MM.1S (cell line): ENCODE measurements at regions not wholly inside any gene's neighbourhood (a gene's known extent, or its start where the extent isn't known, plus 50 kb on each side); places are given as distances from the start of the nearest gene placed in this dataset.

Source experiments
- DNase-seq: peaks from one replicate; pipeline ENCODE4 v3.0.0-alpha.2; 2015
- H2AFZ ChIP-seq: fragments of 300-600 bp; sonication (generic); 2 replicates; pipeline ENCODE4 v1.6.0; 2016; ENCODE audit warnings: antibody characterized with exemption, low read length
- H3F3A ChIP-seq: fragments of 300-600 bp; sonication (generic); 2 replicates; pipeline ENCODE4 v1.6.1; 2016; ENCODE audit warnings: mild to moderate bottlenecking, antibody characterized with exemption, low read length, moderate library complexity, mixed read lengths; ENCODE audit not compliant: insufficient read depth
- H3K27ac ChIP-seq: fragments of 300-600 bp; sonication (generic); 2 replicates; pipeline ENCODE4 v1.5.1; 2016; ENCODE audit warnings: mild to moderate bottlenecking, low read length
- H3K27me3 ChIP-seq: fragments of 300-600 bp; sonication (generic); replicated peaks from 2 replicates; pipeline ENCODE4 v1.6.0; 2016; ENCODE audit warnings: low read length; ENCODE audit not compliant: insufficient read depth
- H3K36me3 ChIP-seq: fragments of 300-600 bp; sonication (generic); replicated peaks from 2 replicates; pipeline ENCODE4 v1.6.1; 2016; ENCODE audit warnings: mild to moderate bottlenecking, low read length, mixed read lengths; ENCODE audit not compliant: insufficient read depth
- H3K4me1 ChIP-seq: fragments of 300-600 bp; sonication (generic); 2 replicates; pipeline ENCODE4 v1.6.1; 2016; ENCODE audit warnings: low read length, mixed read lengths
- H3K4me2 ChIP-seq: fragments of 300-600 bp; sonication (generic); 2 replicates; pipeline ENCODE4 v1.6.0; 2016; ENCODE audit warnings: low read depth, low read length
- H3K4me3 ChIP-seq: fragments of 300-600 bp; sonication (generic); 2 replicates; pipeline ENCODE4 v1.5.1; 2016; ENCODE audit warnings: low read length, mixed read lengths
- H3K79me2 ChIP-seq: fragments of 300-600 bp; sonication (generic); 2 replicates; pipeline ENCODE4 v1.6.1; 2016; ENCODE audit warnings: mixed run types, low read length, mixed read lengths
- H3K9ac ChIP-seq: fragments of 300-600 bp; sonication (generic); 2 replicates; pipeline ENCODE4 v1.6.1; 2016; ENCODE audit warnings: low read length, mixed read lengths
- H3K9me2 ChIP-seq: fragments of 300-600 bp; sonication (generic); replicated peaks from 2 replicates; pipeline ENCODE4 v1.6.1; 2016; ENCODE audit warnings: mild to moderate bottlenecking, low read length, mixed read lengths; ENCODE audit not compliant: insufficient read depth
- H3K9me3 ChIP-seq: fragments of 300-600 bp; sonication (generic); replicated peaks from 2 replicates; pipeline ENCODE4 v1.6.1; 2016; ENCODE audit warnings: mild to moderate bottlenecking, low read length, mixed read lengths; ENCODE audit not compliant: insufficient read depth
- H4K20me1 ChIP-seq: fragments of 300-600 bp; sonication (generic); 2 replicates; pipeline ENCODE4 v1.6.1; 2016; ENCODE audit warnings: mild to moderate bottlenecking, low read length, moderate library complexity, mixed read lengths; ENCODE audit not compliant: insufficient read depth
- EZH2 ChIP-seq: fragments of 300-600 bp; sonication (generic); optimal IDR thresholded peaks from 2 replicates; pipeline ENCODE3; 2017; ENCODE audit warnings: low read depth, mild to moderate bottlenecking, antibody characterized with exemption, low read length, mixed read lengths
- EZH2phosphoT487 ChIP-seq: fragments of 300-600 bp; sonication (generic); IDR thresholded peaks from 2 replicates; pipeline ENCODE4 v1.6.1; 2018; ENCODE audit warnings: antibody characterized with exemption, low read length
- TF ChIP-seq, protein P1 (sequence below): fragments of 300-600 bp; sonication (generic); IDR thresholded peaks from 2 replicates; pipeline ENCODE4 v1.5.1; 2016; ENCODE audit warnings: antibody characterized with exemption, low read length, mixed read lengths

DNA sequence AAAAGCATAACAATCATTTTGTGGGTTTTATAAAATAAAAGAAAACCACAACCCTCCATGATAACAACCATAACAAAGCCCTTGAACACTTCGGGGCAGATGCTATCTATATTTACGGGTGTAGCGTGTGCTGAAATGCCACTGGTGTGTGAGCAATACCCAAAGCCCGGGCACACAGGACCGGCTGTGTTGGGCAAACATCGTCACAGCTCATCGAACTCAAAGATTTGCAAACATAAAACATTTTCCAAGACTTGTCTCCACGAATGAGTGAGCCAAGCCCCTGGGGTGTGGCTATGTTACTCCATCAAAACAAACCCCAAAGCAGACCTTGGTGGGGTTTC, 290.2 kb downstream of the LPIN1 start:
- no peaks in the 10 kb centered on the region for H3K9me3 ChIP-seq
- H3K4me2 ChIP-seq, result no peak overlapping the region
- TF ChIP-seq EZH2phosphoT487, result no peak
- no peak for TF ChIP-seq EZH2
- TF ChIP-seq, protein P1, sequence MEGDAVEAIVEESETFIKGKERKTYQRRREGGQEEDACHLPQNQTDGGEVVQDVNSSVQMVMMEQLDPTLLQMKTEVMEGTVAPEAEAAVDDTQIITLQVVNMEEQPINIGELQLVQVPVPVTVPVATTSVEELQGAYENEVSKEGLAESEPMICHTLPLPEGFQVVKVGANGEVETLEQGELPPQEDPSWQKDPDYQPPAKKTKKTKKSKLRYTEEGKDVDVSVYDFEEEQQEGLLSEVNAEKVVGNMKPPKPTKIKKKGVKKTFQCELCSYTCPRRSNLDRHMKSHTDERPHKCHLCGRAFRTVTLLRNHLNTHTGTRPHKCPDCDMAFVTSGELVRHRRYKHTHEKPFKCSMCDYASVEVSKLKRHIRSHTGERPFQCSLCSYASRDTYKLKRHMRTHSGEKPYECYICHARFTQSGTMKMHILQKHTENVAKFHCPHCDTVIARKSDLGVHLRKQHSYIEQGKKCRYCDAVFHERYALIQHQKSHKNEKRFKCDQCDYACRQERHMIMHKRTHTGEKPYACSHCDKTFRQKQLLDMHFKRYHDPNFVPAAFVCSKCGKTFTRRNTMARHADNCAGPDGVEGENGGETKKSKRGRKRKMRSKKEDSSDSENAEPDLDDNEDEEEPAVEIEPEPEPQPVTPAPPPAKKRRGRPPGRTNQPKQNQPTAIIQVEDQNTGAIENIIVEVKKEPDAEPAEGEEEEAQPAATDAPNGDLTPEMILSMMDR, result no peak
- H3K9ac ChIP-seq, result no peak overlapping the region
- H3K4me3 ChIP-seq, result no peak overlapping the region
- H3K9me2 ChIP-seq, result no peaks in the 10 kb centered on the region
- no peak for DNase-seq
- no peaks in the 10 kb centered on the region for H3K27me3 ChIP-seq
- no peaks in the 10 kb centered on the region for H3F3A ChIP-seq
- no peak overlapping the region for H2AFZ ChIP-seq
- H3K36me3 ChIP-seq, result no peaks in the 10 kb centered on the region
- H3K4me1 ChIP-seq, result no peaks in the 10 kb centered on the region
- no peaks in the 10 kb centered on the region for H3K79me2 ChIP-seq
- H3K27ac ChIP-seq, result no peak overlapping the region
- no peaks in the 10 kb centered on the region for H4K20me1 ChIP-seq

DNA sequence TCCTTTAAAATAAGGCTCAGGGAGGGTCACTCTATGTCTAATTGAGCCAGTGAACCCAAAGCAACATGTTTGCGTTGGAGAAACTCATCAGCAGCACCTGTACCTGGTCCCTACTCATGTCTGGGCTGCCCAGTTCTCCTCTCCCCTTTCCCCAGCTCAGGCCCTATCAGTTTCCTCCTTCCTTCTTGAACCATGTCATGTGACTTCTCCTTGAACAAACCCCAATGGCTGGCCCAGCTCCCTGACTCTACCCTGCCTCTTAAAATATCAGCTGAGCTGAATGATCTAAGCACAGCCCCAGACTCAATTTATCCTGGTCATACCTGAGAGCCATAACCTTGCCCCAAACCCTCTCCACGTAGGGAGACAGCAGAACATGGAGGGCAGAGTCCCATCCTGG, 290.9 kb downstream of the LPIN1 start:
- Histone ChIP-seq H3K9me3 (no peaks in the 10 kb centered on the region), H4K20me1 (no peaks in the 10 kb centered on the region), H3K79me2 (no peaks in the 10 kb centered on the region), H3K4me1 (no peaks in the 10 kb centered on the region), H2AFZ (no peak overlapping the region), H3K9me2 (no peaks in the 10 kb centered on the region), H3K27me3 (no peaks in the 10 kb centered on the region), H3K36me3 (no peaks in the 10 kb centered on the region), H3K4me2 (no peak overlapping the region), H3K27ac (no peak overlapping the region), H3K4me3 (no peak overlapping the region), H3F3A (no peaks in the 10 kb centered on the region), H3K9ac (no peak overlapping the region)
- TF ChIP-seq, protein P1, result no peak
- TF ChIP-seq EZH2 (no peak), EZH2phosphoT487 (no peak)
- DNase-seq, result no peak

DNA sequence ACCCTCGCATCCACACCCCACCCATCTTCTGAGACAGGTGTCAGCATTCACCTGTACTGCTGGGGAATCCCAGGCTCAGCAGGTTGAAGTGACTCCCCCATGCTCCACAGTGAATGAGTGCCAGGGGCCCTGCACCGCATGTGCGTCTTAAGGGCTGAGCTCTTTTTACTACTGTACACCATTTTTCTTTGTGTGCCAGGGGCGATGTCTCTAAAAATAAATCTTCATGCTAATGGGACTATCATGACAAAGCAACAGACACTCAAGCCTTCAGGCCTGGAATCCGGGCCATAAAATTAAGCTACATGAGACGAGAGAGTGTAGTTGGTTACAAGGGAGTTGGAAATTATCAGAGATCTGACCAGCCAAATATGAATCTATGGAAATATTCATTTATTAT, 294.8 kb downstream of the LPIN1 start:
- no peak for DNase-seq
- no peak for TF ChIP-seq EZH2phosphoT487
- no peak for TF ChIP-seq EZH2
- TF ChIP-seq, protein P1, result no peak
- peaks cover 4% of the 10 kb centered on the region; the same call in 1 of the 2 replicates for H3F3A ChIP-seq

More for the DNA sequence above, 294.8 kb downstream of the LPIN1 start:
- no peaks in the 10 kb centered on the region for H3K36me3 ChIP-seq
- H3K4me3 ChIP-seq, result no peak overlapping the region
- H3K9me2 ChIP-seq, result no peaks in the 10 kb centered on the region
- H3K27ac ChIP-seq, result no peak overlapping the region
- no peaks in the 10 kb centered on the region for H3K79me2 ChIP-seq
- H3K4me2 ChIP-seq, result no peak overlapping the region
- no peaks in the 10 kb centered on the region; the same call in 1 of the 2 replicates for H3K4me1 ChIP-seq
- H3K27me3 ChIP-seq, result no peaks in the 10 kb centered on the region
- no peak overlapping the region for H2AFZ ChIP-seq
- no peak overlapping the region for H3K9ac ChIP-seq
- H4K20me1 ChIP-seq, result no peaks in the 10 kb centered on the region
- H3K9me3 ChIP-seq, result no peaks in the 10 kb centered on the region
